ENCODE measurements at regions not wholly inside any gene's neighbourhood (a gene's known extent, or its start where the extent isn't known, plus 50 kb on each side); places are given as distances from the start of the nearest gene placed in this dataset.
"Not testable (repeated sequence)": the region's sequence is repeated elsewhere in the genome, so short reads cannot be mapped to it uniquely, and the experiment has no call there.

DNA sequence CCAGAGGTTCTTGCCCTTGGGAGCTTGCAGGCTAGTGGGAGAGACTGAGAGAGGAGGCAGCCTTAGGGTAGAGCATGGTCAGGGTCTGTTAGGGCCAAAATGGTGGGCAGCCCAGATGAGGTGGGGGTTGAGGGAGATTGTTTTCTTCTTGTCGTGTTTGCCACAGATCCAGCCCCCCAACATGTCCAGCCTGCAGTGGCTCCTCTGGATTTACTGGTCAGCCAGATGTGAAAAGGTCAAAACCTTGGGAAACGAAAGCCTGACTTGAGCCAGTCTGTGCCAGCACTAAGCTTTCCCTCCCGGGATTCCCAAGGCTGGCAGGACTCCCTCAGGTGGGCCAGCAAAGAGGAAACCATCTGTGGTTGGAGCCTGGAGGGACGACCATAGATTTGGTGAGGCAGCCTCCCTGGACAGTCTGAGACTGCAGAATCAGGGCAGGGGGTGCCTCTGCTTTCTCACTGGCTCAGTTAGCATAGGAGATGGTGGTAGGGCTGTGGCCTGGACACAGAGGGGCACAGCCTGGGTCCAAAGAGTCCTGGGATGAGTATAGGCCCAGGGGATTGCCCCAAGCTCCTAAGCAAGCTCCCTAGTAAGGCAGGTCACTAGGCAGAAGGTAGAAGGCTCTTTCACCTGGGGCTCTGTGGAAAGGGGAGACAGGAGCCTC, 51.2 kb upstream of the PRR23C start:
- DNase-seq, result no peak

DNA sequence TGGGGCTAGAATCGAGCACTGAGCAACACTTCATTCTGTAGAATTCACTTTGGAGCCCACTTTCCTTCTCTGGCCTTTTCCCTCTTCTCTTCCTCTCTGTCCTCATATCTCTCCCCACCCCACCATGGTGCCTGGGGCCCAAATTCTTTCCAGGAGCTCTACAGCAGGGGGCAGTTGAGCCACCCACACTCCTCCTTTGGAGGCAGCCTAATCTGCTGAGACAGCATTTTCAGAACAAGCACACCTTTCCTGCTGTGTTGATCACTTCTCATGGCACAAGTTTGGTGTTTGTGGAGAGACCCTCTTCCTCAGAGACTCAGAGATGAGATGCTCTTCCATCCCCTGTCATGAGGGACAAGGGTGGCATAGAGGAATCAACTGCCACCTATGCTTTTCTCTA, 52.0 kb upstream of the PRR23C start:
- DNase-seq, result no peak

DNA sequence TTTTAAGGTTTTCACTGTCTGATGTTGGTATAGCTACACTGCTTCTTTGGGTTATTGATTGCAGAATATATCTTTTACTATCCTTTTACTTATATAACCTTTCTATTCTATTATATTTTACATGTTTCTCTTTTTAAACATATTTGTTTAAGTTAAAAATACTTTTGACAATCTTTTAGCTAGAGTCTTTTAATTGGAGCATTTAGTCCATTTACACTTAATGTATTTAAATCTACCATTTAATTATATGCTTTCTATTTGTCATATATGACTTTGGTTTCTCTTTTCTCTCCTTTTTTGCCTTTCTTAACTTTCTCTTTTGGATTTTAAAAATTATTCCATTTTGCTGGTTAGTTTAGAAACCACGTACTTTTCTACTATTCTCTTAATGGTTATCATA, 53.7 kb upstream of the PRR23C start:
- no peak for DNase-seq

DNA sequence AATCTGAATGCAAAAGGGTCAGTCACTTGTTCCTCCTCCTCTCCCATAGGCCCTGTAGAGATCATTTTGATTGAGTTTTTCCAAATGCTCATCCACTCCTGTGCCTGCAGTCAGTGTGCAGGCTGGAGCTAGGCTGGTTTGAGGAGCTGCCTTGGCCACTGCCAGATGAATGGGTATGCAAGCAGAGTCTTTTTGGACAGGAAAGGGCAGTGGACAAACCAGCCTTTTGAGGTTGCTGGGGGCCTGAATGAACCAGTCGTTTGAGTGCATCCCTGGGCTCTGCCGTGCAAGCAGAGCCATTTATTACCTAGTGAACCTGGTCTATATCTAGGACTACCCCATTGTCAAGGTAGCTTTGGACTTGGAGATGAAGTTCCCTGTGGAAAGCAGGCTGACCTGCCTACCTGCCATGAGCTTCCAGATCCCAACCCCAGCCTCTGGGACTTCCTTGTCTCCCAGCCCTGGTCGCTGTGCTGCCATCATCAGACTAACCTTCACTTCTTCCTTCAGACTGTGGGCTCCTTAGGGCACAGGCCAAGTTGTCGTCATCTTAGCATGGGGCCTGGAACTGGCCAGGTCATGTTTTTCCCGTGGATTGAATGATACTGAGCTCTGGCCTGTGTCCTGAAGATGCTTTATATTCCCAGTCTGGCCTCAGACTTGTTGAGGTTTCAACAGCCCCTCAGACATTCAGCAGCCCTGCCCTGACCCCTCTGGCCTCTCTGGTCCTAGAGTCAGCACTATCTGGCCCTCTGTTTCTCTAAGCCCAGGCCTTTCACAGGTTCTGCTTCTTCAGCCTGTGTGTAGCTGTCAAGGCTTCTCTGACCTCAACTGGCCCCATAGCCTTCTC, 55.5 kb upstream of the PRR23C start:
- DNase-seq, result no peak

DNA sequence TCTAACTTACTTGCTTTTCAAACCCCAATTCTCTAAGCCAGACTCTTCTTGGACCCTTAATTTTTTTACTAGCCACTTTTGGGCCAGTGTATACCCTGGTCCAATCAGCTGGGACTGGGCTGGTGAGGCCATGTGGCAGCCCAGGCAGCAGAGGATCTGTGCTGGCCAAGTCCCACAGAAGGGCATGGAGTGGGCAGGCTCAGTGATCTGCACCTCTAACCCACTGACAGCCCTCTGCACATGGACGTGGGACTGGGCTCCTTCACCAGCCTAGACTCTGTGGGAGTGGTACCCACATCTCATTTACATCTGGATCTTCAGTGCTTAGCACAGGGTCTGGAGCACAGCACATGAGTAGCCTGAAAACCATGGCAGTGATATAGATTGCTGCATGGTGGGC, 56.1 kb upstream of the PRR23C start:
- no peak for DNase-seq

DNA sequence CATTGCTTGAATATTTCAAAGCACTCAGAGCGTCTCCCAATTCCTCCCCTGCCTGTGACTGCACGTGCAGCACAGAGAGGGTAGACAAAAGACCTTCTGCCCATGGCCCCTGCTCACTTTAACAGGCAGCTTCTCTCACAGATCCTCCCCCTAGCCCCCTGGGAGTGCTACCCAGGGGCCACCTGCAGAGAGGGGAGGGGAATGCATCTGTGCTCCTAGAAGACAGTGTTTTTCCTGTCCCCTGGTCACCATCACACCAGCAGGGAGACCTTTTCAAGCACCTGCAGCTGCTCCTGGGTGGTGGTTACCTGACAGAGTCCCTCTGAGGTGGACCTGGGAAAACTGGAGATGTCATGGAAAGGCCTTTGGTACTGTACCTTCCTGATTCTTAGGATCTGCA, 56.7 kb upstream of the PRR23C start:
- no peak for DNase-seq

DNA sequence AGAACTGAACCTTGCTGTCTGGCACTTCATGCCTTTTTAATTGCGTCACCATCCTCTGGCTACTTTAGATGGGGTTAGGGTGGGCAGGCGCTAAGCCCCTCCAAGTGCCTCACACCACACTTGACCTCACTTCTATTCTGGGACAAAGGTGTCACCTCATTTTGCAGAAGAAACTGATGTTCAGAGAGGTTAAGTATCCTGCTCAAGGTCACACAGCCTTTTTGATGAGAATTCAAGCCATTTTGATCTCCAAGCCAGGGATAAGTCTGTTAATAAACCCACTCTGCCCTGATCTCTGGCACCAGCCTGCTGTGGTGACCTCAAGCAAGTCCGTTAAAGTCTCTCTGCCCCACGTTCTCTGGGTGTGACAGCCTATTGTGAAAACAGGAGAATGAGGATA, 58.8 kb upstream of the PRR23C start:
- no peak for DNase-seq

DNA sequence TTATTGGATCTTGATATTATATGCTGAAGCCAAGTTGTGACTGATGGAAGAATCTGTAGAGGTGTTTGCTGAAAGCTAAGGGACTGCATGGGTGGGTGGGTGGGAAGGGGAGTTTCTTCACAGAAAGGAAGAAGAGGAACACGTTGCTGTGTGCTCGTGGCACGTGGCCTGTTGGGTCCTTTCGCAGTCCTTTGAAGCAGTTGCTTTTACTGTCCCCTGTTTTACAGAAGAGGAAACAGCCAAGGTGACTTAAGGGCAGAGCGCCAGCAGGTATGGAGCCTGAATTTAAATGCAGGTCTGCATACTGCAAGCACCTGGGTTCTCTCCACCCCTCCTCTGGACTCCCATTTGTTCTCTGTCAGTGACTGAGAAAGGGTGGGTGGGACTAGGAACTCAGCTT, 59.4 kb upstream of the PRR23C start:
- no peak for DNase-seq

DNA sequence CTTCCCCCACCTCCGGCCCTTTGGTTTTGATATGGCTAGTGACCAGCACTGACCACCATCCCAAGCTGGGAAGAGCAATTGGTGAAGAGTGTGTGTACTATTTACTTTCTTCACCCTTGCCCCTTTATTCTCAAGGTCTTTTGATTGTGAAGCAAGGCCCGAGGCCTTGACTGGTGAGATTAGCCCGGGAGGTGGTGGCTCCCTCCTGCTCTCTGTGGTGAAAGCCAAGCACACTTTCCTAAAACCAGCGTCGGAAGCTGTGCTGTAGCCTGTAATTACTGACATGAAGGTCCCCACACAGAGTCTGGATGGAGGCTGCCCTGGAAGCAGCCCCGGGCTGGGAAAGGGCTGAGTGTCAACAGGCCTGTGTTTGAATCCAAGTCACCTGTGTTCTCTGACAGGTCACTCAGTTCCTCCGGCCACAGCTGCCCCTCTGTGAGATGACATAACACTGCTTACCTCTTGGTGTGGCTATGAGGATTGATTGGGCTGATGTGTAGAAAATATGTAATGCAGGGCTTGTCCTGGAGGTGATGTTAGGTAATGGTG, 60.5 kb upstream of the PRR23C start:
- DNase-seq, result no peak

DNA sequence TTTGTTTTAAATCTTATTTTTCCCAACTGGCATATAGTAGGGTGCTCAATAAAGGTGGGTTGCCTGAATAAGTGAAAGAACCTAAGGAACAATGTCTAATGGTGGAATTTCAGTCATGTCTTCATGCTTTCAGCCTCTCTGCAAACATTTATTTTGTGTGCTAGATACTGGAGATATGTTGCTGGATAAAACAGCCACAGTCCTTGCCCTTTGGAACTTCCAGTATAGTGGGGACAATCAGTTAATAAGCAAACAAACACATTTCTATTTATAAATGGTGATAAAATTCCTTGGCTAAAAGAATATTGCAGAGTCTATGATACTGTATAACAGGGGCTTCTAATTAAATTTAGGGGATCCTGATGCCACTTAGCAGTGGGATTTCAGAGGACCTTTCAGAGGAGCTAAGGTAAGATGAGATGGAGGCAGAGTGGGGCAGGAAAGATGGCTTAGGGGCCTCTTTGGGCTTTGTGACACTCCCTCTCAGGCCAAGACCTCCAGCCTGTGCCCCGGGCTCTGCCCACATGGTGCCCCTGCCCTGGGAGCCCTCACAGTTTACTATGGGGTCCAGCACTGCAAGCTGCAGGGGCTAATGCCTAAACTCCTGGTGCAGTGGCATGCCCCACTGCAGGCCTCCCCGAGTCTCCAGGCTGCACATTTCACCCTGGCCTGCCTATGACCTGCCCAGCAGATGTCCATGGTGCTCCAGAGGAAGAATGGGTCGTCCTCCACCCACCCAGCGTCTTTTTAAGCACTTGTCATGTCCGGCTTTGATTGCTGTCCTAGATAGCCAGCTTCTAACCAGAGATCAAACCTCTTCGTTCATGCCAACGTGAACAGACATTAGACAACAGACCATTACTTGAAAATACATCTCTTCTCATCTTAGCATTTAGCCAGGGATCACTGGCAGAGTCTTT, 61.6 kb upstream of the PRR23C start:
- no peak for DNase-seq

DNA sequence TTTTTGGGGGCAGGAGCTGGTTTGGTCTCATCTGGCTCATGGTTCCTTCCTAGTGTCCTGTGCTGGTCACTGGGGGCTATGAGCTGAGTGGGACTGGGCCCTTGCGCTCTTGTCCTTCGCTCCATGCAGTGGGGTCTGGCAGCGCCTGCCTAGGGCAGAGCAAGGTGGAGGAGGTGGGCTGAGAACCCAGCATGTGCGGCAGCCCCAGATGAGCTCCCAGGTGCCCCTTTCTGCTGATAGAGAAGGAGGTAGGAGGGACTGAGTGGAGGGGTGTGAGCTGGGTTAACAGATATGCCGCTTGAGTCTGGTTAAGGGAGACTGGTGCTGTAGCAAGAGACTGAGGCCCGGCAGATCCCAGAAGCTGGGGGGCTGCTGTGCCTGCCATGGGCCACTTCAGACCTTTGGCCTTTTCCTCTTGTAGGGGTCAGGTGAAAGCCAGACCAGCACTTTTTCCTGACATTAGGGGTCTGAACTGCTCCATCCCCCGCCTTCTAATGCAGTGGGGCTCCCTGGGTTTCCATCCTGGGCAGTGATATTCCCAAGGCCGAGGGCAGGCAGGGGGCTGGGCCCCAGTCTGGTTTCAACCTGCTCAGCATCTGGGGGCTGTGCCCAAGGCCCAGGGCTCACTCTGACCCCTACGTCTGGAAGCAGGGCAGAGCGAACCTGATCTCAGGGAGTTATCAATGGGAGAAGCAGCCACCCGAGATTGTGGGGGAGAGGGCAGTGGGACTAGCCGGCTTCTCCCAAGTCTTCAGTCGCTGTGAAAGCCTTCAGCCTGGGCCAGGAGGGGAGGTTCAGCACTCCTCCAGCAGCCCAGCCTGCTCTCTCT, 62.9 kb upstream of the PRR23C start:
- no peak for DNase-seq

DNA sequence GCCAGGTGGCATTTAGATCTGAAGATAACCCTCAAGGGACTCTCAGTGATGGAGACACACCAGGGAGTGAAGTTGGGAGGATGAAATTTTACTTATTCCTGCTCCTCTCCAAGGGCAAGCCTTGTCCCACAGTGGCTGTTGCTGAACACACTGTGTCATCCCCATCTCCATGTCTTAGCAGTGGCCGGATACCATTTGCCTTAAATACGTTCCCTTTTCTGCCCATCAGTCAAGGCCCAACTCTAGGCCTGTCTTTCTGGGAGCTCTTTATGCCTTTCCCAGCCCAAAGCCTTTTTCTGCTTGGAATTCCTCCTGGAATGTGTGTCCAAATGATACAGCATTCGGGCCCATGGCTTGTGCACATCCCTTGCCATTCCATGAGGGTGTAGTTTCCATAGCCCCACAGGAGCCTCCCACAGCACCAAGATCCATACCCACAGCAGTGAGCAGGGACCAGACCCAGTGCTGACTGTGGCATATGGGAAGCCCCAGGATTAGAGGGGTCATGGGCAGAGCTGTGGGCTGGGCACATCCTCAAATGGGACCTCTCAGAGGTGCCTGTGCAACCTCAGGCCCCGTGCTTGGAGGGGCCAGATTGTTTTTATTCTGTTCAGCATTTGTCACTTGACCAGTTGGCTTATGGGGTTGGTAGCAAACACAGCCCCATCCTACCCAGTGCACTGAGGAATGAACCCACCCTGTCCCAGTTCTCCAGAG, 63.7 kb upstream of the PRR23C start:
- DNase-seq, result no peak

DNA sequence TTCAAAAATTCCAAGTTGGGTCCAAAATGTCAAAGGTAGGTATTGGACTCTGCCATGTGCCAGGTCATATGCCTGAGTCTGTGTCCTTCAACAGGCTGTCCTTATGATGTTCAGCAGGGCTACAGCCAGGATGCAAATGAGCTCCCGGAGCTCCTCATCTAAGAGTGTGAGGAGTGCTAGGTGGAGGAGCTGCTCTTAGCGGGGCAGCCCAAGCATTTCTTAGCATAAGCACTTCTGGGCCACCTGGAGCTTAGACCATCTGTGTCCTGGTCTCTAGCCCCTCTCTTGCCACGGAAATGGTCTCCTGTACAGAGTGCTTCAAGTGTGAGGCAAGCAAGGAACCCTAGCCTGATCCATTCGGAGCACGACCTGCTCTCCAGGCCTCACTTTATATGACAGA, 64.6 kb upstream of the PRR23C start:
- DNase-seq, result no peak

DNA sequence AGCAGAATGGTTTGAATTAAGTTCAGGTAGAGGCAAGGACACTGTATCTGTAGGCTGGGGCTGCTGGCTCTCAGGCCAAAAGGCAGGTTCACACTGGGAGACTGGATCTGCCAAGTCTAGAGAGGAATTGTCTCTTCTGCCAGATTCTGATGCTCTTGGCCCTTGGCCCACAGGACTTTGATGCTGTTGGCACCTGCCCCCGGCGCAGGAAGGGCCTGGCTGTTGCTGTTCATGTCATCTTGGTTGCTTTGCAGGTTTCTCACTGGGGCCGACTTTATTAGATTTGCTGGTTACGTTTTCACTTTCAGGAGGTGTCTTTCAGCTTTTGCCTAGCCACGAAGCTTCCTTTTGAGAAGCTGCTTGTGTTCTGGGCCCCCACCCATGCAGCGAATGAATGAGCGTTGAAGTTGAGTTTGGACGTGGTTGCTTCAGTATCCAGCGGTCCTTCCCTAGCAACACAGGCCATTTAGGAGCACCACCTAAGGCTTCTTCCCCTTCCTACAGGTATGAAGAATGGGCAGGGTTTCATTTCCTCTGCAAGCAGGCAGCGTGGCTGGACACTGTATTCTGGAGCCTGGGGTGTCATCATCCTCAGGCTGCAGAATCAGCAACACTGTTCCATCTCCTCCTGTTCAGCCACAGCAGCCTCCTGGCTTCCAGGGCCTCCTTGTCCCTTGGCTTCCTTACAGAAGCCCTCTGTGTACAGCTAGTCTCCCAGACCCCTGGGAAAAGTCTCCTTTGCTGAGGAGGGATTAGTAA, 65.6 kb upstream of the PRR23C start:
- DNase-seq, result peak; percentile 62

DNA sequence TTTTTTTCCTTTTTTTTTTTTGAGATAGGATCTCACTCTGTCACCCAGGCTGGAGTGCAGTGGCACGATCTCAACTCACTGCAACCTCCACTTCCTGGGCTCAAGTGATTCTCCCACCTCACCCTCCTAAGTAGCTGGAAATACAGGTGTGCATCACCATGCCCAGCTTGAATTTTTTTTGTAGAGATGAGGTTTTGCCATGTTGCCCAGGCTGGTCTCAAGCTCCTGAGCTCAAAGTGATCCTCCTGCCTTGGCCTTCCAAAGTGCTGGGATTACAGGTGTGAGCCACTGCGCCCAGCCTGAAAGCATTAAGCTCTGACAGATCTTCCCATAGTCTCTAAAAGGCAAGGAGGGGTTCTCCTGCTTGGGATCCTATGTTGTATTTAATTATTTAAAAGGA, 66.2 kb upstream of the PRR23C start:
- not testable (repeated sequence) for DNase-seq

DNA sequence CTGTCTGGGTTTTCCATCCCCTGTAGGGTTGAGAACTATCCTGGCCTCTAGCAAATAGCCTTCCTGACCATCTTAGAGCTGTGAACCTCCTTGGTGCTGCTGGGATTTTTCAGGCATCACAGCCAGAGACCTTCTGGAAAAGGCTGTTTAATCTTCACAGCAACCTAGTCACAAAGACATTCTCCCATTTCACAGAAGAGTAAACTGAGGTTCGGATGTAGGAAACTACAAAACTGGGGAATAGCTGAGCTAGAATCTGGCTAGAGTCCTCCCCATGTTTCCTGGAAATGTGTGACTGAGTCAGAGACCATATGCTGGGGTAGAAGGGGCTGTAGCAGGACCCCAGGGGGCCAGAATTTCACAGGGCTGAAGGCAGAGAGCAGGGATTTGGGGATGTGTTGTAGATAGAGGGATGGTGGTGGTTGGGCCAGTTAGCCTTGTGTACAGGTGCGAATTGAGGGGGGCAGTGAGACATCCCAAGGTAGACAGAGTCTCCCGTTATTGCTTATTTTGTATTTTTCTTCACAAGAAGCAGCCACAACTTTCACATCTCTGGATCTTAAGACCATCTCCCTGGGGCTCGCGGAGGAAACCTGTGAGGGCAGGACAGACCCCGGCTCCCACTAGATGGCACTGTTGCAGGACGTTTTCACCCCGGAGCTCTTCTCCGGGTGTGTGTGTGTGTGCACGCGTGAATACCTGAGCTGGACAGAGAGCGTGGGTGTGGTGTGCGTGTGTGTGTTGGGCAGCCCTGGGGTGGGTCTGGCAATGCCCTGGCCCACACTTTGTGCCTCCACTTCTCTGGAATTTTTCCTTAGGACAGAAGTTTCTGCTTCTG, 66.9 kb upstream of the PRR23C start:
- peak; percentile 57 for DNase-seq

DNA sequence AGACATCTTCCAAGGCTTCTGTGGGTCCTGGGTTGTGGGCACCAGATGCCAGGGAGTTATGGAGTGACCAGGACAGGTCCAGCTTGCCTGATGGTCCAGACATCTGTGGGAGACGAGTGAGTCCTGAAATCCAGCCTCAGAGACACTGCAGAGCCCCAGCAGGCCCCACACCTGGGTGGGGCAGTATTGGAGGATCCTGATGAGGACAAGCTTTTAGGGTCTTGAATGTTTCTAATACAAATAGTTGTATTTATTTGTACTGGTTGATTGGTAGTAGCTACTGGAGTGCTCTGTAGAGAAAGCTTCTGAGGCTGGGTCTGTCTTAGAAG, 67.5 kb upstream of the PRR23C start:
- no peak for DNase-seq

DNA sequence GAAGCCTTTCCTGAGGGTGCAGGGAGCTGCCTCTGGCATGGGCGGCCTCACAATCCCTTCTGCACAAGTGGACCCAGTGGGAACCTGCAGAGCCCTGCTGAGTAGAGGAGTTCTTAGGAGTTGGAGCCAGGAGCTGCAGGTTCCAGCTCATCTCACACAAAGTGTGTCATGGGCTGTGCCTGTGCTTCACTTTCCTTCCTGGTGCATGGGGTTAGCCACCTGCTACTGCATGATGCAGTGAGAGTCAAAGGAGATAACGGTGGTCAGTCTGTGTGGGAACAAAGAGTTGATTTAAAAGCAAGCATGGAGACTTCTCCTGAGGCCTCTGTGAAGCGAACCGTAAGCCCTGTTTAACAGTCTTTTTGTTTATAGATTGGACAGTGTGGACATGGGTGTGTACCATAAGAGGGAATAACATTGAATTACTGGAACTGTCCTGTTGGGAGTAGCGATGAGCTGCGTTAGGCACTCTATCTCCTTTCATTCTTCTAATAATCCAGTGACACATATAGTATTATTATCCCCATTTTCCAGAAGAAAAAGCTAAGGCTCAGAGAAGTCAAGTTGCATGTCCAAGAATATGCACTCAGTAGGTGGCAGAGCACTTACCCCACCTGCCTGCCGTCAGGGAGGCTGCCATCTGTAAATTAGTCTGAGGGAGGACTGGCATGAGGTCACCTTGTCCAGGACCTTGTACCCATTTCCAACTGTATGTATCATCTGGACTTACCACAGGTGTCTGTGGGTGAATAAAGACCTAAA, 68.7 kb upstream of the PRR23C start:
- no peak for DNase-seq

DNA sequence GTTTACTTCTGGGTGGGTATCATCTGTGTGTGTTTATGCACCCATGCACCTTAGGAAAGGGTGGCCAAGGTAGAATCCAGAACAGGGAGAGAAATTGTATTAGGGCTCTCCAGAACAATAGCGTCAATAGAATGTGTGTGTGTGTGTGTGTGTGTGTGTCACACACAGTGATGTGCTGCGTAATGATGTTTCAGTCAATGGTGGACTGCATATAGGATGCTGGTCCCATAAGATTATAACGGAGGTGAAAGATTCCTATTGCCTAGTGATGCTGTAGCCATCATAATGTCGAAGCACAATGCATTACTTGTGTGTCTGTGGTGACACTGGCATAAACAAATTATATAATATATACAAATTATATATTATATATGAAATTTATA, 69.3 kb upstream of the PRR23C start:
- DNase-seq, result peak; percentile 12
